ENCODE measurements at regions not wholly inside any gene's neighbourhood (a gene's known extent, or its start where the extent isn't known, plus 50 kb on each side); places are given as distances from the start of the nearest gene placed in this dataset.

GRCh38 chr7:81926-82756, 110.2 kb upstream of the FAM20C start:
- no peaks in the 10 kb centered on the region for H3K36me3 Mint-ChIP-seq (ENCODE audit: low read depth)
- H3K27me3 Mint-ChIP-seq = peaks cover 3% of the 10 kb centered on the region
- H3K27ac Mint-ChIP-seq = no peak overlapping the region
- no peaks in the 10 kb centered on the region for H3K4me1 Mint-ChIP-seq
- no peak for DNase-seq
- no peaks in the 10 kb centered on the region for H3K9me3 Mint-ChIP-seq
- no peak overlapping the region for H3K4me3 Mint-ChIP-seq
- no peak for ATAC-seq

GRCh38 chr7:82757-83155, 109.6 kb upstream of the FAM20C start:
- ATAC-seq = no peak
- DNase-seq = no peak
- Mint-ChIP-seq H3K36me3 (ENCODE audit: low read depth) (no peaks in the 10 kb centered on the region), H3K4me3 (no peak overlapping the region), H3K27ac (no peak overlapping the region), H3K4me1 (no peaks in the 10 kb centered on the region), H3K9me3 (no peaks in the 10 kb centered on the region), H3K27me3 (peaks cover 3% of the 10 kb centered on the region)

GRCh38 chr7:83441-83840, 108.9 kb upstream of the FAM20C start:
- H3K4me3 Mint-ChIP-seq = no peak overlapping the region
- no peaks in the 10 kb centered on the region for H3K9me3 Mint-ChIP-seq
- H3K36me3 Mint-ChIP-seq (ENCODE audit: low read depth) = no peaks in the 10 kb centered on the region
- DNase-seq (no peak), ATAC-seq (no peak)
- no peak overlapping the region for H3K27ac Mint-ChIP-seq
- H3K4me1 Mint-ChIP-seq = no peaks in the 10 kb centered on the region
- H3K27me3 Mint-ChIP-seq = peaks cover 3% of the 10 kb centered on the region

- Mint-ChIP-seq H3K27me3 (peaks cover 3% of the 10 kb centered on the region), H3K4me3 (no peak overlapping the region), H3K36me3 (ENCODE audit: low read depth) (no peaks in the 10 kb centered on the region), H3K4me1 (peaks cover 2% of the 10 kb centered on the region), H3K9me3 (no peaks in the 10 kb centered on the region), H3K27ac (no peak overlapping the region)
- ATAC-seq (no peak), DNase-seq (no peak)
These were observed 108.3 kb upstream of the FAM20C start for GRCh38 chr7:83861-84632.

GRCh38 chr7:84633-85020, 107.7 kb upstream of the FAM20C start:
- H3K27me3 Mint-ChIP-seq = peaks cover 3% of the 10 kb centered on the region
- DNase-seq (no peak), ATAC-seq (no peak)
- no peaks in the 10 kb centered on the region for H3K36me3 Mint-ChIP-seq (ENCODE audit: low read depth)
- no peak overlapping the region for H3K27ac Mint-ChIP-seq
- H3K9me3 Mint-ChIP-seq = no peaks in the 10 kb centered on the region
- H3K4me1 Mint-ChIP-seq = peaks cover 4% of the 10 kb centered on the region
- no peak overlapping the region for H3K4me3 Mint-ChIP-seq

- no peak overlapping the region for H3K4me3 Mint-ChIP-seq
- DNase-seq (no peak), ATAC-seq (no peak)
- H3K27me3 Mint-ChIP-seq = peaks cover 3% of the 10 kb centered on the region
- no peaks in the 10 kb centered on the region for H3K9me3 Mint-ChIP-seq
- no peaks in the 10 kb centered on the region for H3K36me3 Mint-ChIP-seq (ENCODE audit: low read depth)
- no peak overlapping the region for H3K27ac Mint-ChIP-seq
- peaks cover 10% of the 10 kb centered on the region for H3K4me1 Mint-ChIP-seq
These were observed 107.1 kb upstream of the FAM20C start for GRCh38 chr7:85074-85882.

- no peak for ATAC-seq
- Mint-ChIP-seq H3K36me3 (ENCODE audit: low read depth) (no peaks in the 10 kb centered on the region), H3K4me1 (peaks cover 17% of the 10 kb centered on the region), H3K27me3 (peaks cover 3% of the 10 kb centered on the region), H3K9me3 (no peaks in the 10 kb centered on the region), H3K4me3 (no peak overlapping the region), H3K27ac (no peak overlapping the region)
- no peak for DNase-seq
These were observed 106.4 kb upstream of the FAM20C start for GRCh38 chr7:85883-86515.

GRCh38 chr7:86629-87028, 105.7 kb upstream of the FAM20C start:
- H3K9me3 Mint-ChIP-seq = no peaks in the 10 kb centered on the region

GRCh38 chr7:87047-87446, 105.3 kb upstream of the FAM20C start:
- no peak for ATAC-seq
- H3K9me3 Mint-ChIP-seq = no peaks in the 10 kb centered on the region
- no peak overlapping the region for H3K4me3 Mint-ChIP-seq
- no peaks in the 10 kb centered on the region for H3K36me3 Mint-ChIP-seq (ENCODE audit: low read depth)
- no peak overlapping the region for H3K27ac Mint-ChIP-seq
- DNase-seq = no peak
- H3K27me3 Mint-ChIP-seq = no peaks in the 10 kb centered on the region
- H3K4me1 Mint-ChIP-seq = peaks cover 17% of the 10 kb centered on the region

More at GRCh38 chr7:86629-87028, 105.7 kb upstream of the FAM20C start:
- no peaks in the 10 kb centered on the region for H3K36me3 Mint-ChIP-seq (ENCODE audit: low read depth)
- no peaks in the 10 kb centered on the region for H3K27me3 Mint-ChIP-seq
- no peak overlapping the region for H3K27ac Mint-ChIP-seq
- DNase-seq (no peak), ATAC-seq (no peak)
- H3K4me3 Mint-ChIP-seq = no peak overlapping the region
- H3K4me1 Mint-ChIP-seq = peaks cover 17% of the 10 kb centered on the region

- ATAC-seq = no peak
These were observed 104.7 kb upstream of the FAM20C start for GRCh38 chr7:87671-88070.

GRCh38 chr7:88095-88926, 104.1 kb upstream of the FAM20C start:
- Mint-ChIP-seq H3K27me3 (no peaks in the 10 kb centered on the region), H3K4me3 (no peak overlapping the region), H3K9me3 (no peaks in the 10 kb centered on the region), H3K4me1 (peaks cover 17% of the 10 kb centered on the region), H3K36me3 (ENCODE audit: low read depth) (no peaks in the 10 kb centered on the region), H3K27ac (no peak overlapping the region)
- DNase-seq (no peak), ATAC-seq (no peak)

More at GRCh38 chr7:87671-88070, 104.7 kb upstream of the FAM20C start:
- H3K9me3 Mint-ChIP-seq = no peaks in the 10 kb centered on the region
- H3K27ac Mint-ChIP-seq = no peak overlapping the region
- no peak overlapping the region for H3K4me3 Mint-ChIP-seq
- DNase-seq = no peak
- H3K36me3 Mint-ChIP-seq (ENCODE audit: low read depth) = no peaks in the 10 kb centered on the region
- H3K4me1 Mint-ChIP-seq = peaks cover 17% of the 10 kb centered on the region
- no peaks in the 10 kb centered on the region for H3K27me3 Mint-ChIP-seq

- ATAC-seq = no peak
- Mint-ChIP-seq H3K27ac (no peak overlapping the region), H3K27me3 (no peaks in the 10 kb centered on the region), H3K4me3 (no peak overlapping the region), H3K9me3 (no peaks in the 10 kb centered on the region), H3K36me3 (ENCODE audit: low read depth) (no peaks in the 10 kb centered on the region), H3K4me1 (peaks cover 17% of the 10 kb centered on the region)
- DNase-seq = no peak
These were observed 103.5 kb upstream of the FAM20C start for GRCh38 chr7:88927-89231.

GRCh38 chr7:89232-90019, 102.9 kb upstream of the FAM20C start:
- Mint-ChIP-seq H3K27ac (no peak overlapping the region), H3K4me3 (no peak overlapping the region), H3K36me3 (ENCODE audit: low read depth) (no peaks in the 10 kb centered on the region), H3K4me1 (peaks cover 17% of the 10 kb centered on the region), H3K27me3 (no peaks in the 10 kb centered on the region), H3K9me3 (no peaks in the 10 kb centered on the region)
- peak; percentile 76 for ATAC-seq
- DNase-seq = peak; percentile 24
